ENCODE measurements at regions not wholly inside any gene's neighbourhood (a gene's known extent, or its start where the extent isn't known, plus 50 kb on each side); places are given as distances from the start of the nearest gene placed in this dataset.
"Not testable (repeated sequence)": the region's sequence is repeated elsewhere in the genome, so short reads cannot be mapped to it uniquely, and the experiment has no call there.

DNA sequence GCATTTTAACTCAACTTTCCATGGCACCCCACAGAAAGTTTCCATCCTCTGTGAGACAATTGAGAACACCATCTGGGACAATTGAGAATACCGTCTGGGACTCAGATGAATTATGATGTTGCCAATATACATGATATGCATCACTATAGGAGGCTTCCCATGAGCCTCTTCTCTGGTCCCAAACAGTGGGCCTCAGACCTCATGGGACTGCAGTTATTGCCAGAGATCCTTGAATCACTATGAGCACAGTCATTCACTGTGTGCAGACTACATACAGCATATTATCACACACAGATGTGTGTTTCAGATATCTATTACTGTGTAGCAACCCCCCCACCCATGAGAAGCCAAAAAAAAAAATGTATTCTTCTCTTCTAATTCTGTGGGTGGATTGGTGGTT, 134.4 kb downstream of the GXYLT1 start:
- Histone ChIP-seq H3K9ac (ENCODE audit: low read depth, low read length) (no peak overlapping the region), H3K4me2 (ENCODE audit: low read length) (no peak overlapping the region), H3K36me3 (ENCODE audit: insufficient read depth, low read length) (no peaks in the 10 kb centered on the region), H3K4me1 (ENCODE audit: control insufficient read depth, insufficient read depth, low read length) (no peaks in the 10 kb centered on the region), H3K27me3 (ENCODE audit: control insufficient read depth, insufficient read depth, low read length) (no peaks in the 10 kb centered on the region), H3K9me3 (replicated peaks; ENCODE audit: low read length) (no peaks in the 10 kb centered on the region), H3K4me3 (ENCODE audit: low read length) (no peak overlapping the region)

DNA sequence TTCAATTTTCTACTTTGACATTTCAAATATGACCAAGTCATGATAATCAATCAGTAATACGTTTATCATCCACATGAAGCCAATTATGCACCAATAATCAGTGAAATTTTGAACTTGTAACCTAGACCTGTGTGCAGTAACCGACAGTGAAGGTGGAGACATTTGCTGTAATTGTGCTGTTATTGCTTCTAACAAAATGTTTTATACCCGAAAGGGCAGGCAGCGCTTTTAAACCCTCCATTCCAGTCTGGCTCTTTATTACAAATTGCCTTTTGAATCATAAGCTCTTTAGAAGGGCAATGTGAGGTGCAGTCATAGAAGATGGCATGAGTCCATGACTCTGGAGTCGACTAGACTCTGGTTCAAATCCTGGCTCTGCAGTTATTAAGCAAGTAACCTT, 135.7 kb downstream of the GXYLT1 start:
- H3K4me2 ChIP-seq (ENCODE audit: low read length), result no peak overlapping the region
- H3K36me3 ChIP-seq (ENCODE audit: insufficient read depth, low read length), result no peaks in the 10 kb centered on the region
- no peaks in the 10 kb centered on the region for H3K27me3 ChIP-seq (ENCODE audit: control insufficient read depth, insufficient read depth, low read length)
- no peaks in the 10 kb centered on the region for H3K9me3 ChIP-seq (replicated peaks; ENCODE audit: low read length)
- no peak overlapping the region for H3K9ac ChIP-seq (ENCODE audit: low read depth, low read length)
- no peak overlapping the region for H3K4me3 ChIP-seq (ENCODE audit: low read length)
- no peaks in the 10 kb centered on the region for H3K4me1 ChIP-seq (ENCODE audit: control insufficient read depth, insufficient read depth, low read length)

DNA sequence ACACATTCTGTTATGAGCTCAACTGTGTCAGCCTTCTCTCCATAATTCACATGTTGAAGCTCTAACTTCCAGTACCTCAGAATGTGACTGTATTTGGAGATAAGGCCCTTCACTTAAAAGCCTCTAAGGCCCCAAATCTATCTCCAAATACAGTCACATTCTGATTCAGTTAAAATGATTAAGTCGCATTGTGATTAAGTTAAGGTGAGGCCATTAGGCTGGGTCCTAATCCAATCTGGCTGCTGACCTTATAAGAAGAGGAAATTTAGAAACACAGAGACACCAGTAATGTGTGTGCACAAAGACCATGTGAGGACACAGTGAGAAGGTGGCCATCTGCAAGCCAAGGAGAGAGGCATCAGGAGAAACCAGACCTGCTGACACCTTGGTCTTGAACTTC, 141.6 kb downstream of the GXYLT1 start:
- Histone ChIP-seq H3K4me2 (ENCODE audit: low read length) (no peak overlapping the region), H3K27me3 (ENCODE audit: control insufficient read depth, insufficient read depth, low read length) (no peaks in the 10 kb centered on the region), H3K4me1 (ENCODE audit: control insufficient read depth, insufficient read depth, low read length) (no peaks in the 10 kb centered on the region), H3K9ac (ENCODE audit: low read depth, low read length) (no peak overlapping the region), H3K36me3 (ENCODE audit: insufficient read depth, low read length) (no peaks in the 10 kb centered on the region), H3K9me3 (replicated peaks; ENCODE audit: low read length) (no peaks in the 10 kb centered on the region), H3K4me3 (ENCODE audit: low read length) (no peak overlapping the region)

DNA sequence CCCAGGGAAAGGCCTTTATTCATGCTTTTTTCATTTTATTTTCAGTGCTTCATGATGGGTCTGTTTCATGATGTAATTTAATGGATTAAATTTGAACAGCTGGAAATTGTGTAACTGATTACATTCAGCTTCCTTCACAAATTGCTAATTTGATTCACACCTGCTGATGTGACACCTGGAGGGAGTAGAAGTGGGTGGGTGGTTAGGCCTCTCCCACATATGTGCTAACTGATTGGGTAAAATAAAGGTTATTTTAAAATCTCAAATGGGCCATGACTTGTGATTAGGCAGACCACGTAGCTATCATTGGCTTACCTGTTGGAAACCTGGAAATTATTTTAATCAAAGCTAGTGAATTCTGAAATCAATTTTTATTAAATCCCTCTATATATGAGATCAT, 142.1 kb downstream of the GXYLT1 start:
- Histone ChIP-seq H3K9ac (ENCODE audit: low read depth, low read length) (no peak overlapping the region), H3K4me1 (ENCODE audit: control insufficient read depth, insufficient read depth, low read length) (no peaks in the 10 kb centered on the region), H3K4me2 (ENCODE audit: low read length) (no peak overlapping the region), H3K36me3 (ENCODE audit: insufficient read depth, low read length) (no peaks in the 10 kb centered on the region), H3K9me3 (replicated peaks; ENCODE audit: low read length) (no peaks in the 10 kb centered on the region), H3K4me3 (ENCODE audit: low read length) (no peak overlapping the region), H3K27me3 (ENCODE audit: control insufficient read depth, insufficient read depth, low read length) (no peaks in the 10 kb centered on the region)

DNA sequence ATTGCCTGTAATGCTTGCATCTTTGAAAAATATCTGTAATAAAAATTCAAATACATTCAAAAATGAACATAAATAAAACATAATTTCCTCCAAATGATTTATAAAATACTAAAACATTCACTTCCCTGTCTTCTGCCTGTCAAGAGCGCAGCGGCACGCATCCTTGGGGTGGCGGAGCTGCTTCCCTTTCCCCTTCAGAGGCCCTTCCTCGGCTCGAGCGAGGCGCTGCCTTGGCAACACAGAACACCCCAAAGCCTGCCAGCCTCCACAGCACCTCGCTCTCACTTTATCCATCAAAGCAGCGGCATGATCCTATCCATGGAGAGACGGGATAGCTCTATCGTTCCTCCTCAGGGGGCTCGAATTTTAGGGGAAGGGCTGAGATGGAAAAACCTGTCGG, 146.2 kb downstream of the GXYLT1 start:
- Histone ChIP-seq H3K4me1 (ENCODE audit: control insufficient read depth, insufficient read depth, low read length) (no peaks in the 10 kb centered on the region), H3K9me3 (replicated peaks; ENCODE audit: low read length) (no peaks in the 10 kb centered on the region), H3K27me3 (ENCODE audit: control insufficient read depth, insufficient read depth, low read length) (no peaks in the 10 kb centered on the region), H3K4me3 (ENCODE audit: low read length) (no peak overlapping the region), H3K36me3 (ENCODE audit: insufficient read depth, low read length) (no peaks in the 10 kb centered on the region), H3K9ac (ENCODE audit: low read depth, low read length) (no peak overlapping the region), H3K4me2 (ENCODE audit: low read length) (no peak overlapping the region)

DNA sequence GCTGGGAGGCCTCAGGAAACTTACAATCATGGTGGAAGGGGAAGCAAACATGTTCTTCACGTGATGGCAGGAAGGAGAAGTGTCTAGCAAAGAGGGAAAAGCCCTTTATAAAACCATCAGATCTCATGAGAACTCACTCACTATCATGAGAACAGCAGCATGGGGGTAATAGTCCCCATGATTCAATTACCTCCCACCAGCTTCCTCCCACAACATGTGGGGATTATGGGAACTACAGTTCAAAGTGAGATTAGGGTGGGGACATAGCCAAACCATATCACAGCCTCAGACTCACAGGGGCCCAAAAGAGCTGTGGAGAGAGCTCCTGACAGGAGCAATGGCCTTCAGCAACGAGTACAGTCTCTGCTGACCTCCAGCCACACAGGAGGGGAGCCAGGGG, 151.4 kb downstream of the GXYLT1 start:
- Histone ChIP-seq H3K27me3 (ENCODE audit: control insufficient read depth, insufficient read depth, low read length) (no peaks in the 10 kb centered on the region), H3K9ac (ENCODE audit: low read depth, low read length) (no peak overlapping the region)

DNA sequence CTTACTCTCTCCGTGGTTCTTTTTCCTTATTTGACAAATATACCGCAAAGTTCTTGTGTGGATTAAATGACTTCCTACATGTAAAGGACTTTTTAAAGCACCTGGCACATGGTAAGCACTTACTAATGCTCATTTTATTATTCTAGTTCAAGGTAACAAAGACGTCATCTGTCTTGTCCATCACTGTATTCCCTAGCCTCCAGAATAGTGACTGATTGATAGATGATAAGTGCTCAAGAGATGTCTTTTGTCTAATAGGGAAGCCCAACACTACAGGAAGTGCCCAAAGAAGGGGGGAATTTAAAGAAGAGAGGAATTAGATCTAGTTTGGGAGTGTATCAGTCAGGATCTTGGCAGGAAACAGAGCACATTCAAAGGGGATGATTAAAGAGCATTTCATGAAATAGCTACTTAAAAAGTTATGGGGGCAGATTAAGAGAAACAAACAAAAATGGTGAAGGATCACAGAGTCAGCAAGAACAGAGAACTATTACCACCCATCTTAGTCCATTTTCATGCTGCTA, 151.9 kb downstream of the GXYLT1 start:
- Histone ChIP-seq H3K9me3 (replicated peaks; ENCODE audit: low read length) (no peaks in the 10 kb centered on the region), H3K9ac (ENCODE audit: low read depth, low read length) (no peak overlapping the region), H3K4me3 (ENCODE audit: low read length) (no peak overlapping the region), H3K27me3 (ENCODE audit: control insufficient read depth, insufficient read depth, low read length) (no peaks in the 10 kb centered on the region), H3K4me1 (ENCODE audit: control insufficient read depth, insufficient read depth, low read length) (no peaks in the 10 kb centered on the region), H3K4me2 (ENCODE audit: low read length) (no peak overlapping the region), H3K36me3 (ENCODE audit: insufficient read depth, low read length) (no peaks in the 10 kb centered on the region)

More for the DNA sequence above, 151.4 kb downstream of the GXYLT1 start:
- Histone ChIP-seq H3K9me3 (replicated peaks; ENCODE audit: low read length) (no peaks in the 10 kb centered on the region), H3K36me3 (ENCODE audit: insufficient read depth, low read length) (no peaks in the 10 kb centered on the region), H3K4me3 (ENCODE audit: low read length) (no peak overlapping the region), H3K4me2 (ENCODE audit: low read length) (no peak overlapping the region), H3K4me1 (ENCODE audit: control insufficient read depth, insufficient read depth, low read length) (no peaks in the 10 kb centered on the region)

DNA sequence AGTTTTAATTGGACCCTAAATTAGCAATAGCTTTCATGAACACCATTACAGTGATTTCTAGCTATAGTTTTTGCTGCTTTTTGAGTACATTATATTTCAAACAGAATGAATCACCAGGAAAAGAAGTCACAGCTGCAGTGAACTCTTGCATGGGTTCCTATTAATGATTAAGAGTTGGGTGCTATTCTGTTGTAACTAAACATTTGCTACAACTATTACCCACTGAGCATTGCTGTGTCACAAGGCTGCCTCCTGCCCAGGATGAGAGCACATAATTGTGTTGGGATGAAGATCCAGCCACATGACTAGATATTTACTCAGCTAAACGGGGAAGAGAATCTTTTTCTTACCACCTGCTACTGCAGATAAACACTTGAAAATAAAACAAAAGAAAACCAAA, 152.7 kb downstream of the GXYLT1 start:
- no peak overlapping the region for H3K4me3 ChIP-seq (ENCODE audit: low read length)
- no peaks in the 10 kb centered on the region for H3K27me3 ChIP-seq (ENCODE audit: control insufficient read depth, insufficient read depth, low read length)
- H3K4me2 ChIP-seq (ENCODE audit: low read length), result no peak overlapping the region
- H3K4me1 ChIP-seq (ENCODE audit: control insufficient read depth, insufficient read depth, low read length), result no peaks in the 10 kb centered on the region
- no peaks in the 10 kb centered on the region for H3K9me3 ChIP-seq (replicated peaks; ENCODE audit: low read length)
- H3K36me3 ChIP-seq (ENCODE audit: insufficient read depth, low read length), result no peaks in the 10 kb centered on the region
- H3K9ac ChIP-seq (ENCODE audit: low read depth, low read length), result no peak overlapping the region

DNA sequence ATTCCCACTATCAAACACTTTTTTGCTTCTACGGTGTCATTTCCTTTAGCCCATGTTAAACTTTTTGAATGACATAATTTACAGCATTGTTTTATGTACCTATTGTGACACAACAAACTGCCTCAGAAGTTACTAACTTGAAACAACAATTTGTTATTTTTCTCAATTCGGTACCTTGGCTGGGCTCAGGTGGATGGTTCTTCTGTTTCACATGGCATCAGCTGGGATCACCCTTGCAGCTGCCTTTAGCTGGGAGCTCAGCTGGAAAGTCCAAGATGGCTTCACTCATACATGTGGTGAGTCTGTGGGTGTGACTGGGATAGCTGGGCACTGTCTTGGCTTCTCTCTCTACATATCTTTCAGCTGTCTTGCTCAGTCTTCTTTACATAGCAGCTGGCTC, 156.0 kb downstream of the GXYLT1 start:
- Histone ChIP-seq H3K4me2 (ENCODE audit: low read length) (no peak overlapping the region), H3K9ac (ENCODE audit: low read depth, low read length) (no peak overlapping the region), H3K36me3 (ENCODE audit: insufficient read depth, low read length) (no peaks in the 10 kb centered on the region), H3K27me3 (ENCODE audit: control insufficient read depth, insufficient read depth, low read length) (no peaks in the 10 kb centered on the region), H3K4me1 (ENCODE audit: control insufficient read depth, insufficient read depth, low read length) (no peaks in the 10 kb centered on the region), H3K4me3 (ENCODE audit: low read length) (no peak overlapping the region), H3K9me3 (replicated peaks; ENCODE audit: low read length) (no peaks in the 10 kb centered on the region)

DNA sequence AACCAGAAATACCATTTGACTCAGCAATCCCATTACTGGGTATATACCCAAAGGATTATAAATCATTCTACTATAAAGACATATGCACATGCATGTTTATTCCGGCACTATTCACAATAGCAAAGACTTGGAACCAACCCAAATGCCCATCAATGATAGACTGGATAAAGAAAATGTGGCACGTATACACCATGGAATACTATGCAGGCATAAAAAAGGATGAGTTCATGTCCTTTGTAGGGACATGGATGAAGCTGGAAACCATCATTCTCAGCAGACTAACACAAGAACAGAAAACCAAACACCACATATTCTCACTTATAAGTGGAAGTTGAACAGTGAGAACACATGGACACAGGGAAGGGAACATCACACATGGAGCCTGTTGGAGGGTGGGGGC, 158.2 kb downstream of the GXYLT1 start:
- not testable (repeated sequence) for H3K27me3 ChIP-seq (ENCODE audit: control insufficient read depth, insufficient read depth, low read length); H3K36me3 ChIP-seq (ENCODE audit: insufficient read depth, low read length); H3K9me3 ChIP-seq (replicated peaks; ENCODE audit: low read length); H3K9ac ChIP-seq (ENCODE audit: low read depth, low read length); H3K4me3 ChIP-seq (ENCODE audit: low read length); H3K4me1 ChIP-seq (ENCODE audit: control insufficient read depth, insufficient read depth, low read length); H3K4me2 ChIP-seq (ENCODE audit: low read length)

DNA sequence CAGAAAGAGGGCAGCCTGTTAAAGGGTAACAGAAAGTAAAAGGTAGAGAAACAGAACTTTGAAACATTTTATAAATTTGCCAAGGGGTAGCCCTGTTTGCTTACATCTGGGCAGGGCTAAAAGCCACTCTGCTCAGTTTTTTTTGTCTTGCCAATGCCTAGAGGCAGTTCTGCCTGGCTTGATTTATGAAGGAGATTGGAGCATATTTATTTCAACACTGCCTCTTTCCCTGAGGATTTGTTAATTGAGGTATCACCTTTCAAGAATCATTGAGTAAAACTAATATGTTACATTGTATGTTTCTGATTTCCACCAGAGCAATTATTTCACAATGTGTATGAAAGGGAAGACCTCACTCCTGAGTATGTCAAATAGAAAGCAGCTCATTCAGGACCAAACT, 160.8 kb downstream of the GXYLT1 start:
- Histone ChIP-seq H3K36me3 (ENCODE audit: insufficient read depth, low read length) (no peaks in the 10 kb centered on the region), H3K9ac (ENCODE audit: low read depth, low read length) (no peak overlapping the region), H3K4me3 (ENCODE audit: low read length) (no peak overlapping the region)

DNA sequence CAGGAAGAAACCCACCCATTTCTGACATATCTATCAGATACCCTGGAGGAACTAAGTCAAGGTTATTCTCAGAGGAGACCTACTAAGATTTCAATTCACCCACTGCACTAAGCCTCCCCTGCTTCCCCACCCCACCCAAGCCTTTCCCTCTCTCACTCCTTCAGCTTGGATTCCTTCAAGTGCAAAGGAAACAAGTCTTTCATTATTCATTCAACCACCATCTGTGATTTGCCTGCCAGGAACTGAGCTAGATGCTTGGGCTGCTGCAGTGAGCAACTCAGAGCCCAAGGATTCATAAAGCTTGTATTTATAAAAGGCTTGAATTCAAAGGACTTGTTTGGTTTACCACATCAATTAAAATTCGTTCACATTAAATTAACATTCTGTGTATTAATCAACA, 161.3 kb downstream of the GXYLT1 start:
- no peaks in the 10 kb centered on the region for H3K36me3 ChIP-seq (ENCODE audit: insufficient read depth, low read length)
- no peaks in the 10 kb centered on the region for H3K4me1 ChIP-seq (ENCODE audit: control insufficient read depth, insufficient read depth, low read length)
- H3K27me3 ChIP-seq (ENCODE audit: control insufficient read depth, insufficient read depth, low read length), result no peaks in the 10 kb centered on the region
- no peaks in the 10 kb centered on the region for H3K9me3 ChIP-seq (replicated peaks; ENCODE audit: low read length)
- H3K4me2 ChIP-seq (ENCODE audit: low read length), result no peak overlapping the region
- H3K9ac ChIP-seq (ENCODE audit: low read depth, low read length), result no peak overlapping the region
- H3K4me3 ChIP-seq (ENCODE audit: low read length), result no peak overlapping the region

More for the DNA sequence above, 160.8 kb downstream of the GXYLT1 start:
- no peaks in the 10 kb centered on the region for H3K27me3 ChIP-seq (ENCODE audit: control insufficient read depth, insufficient read depth, low read length)
- no peaks in the 10 kb centered on the region for H3K4me1 ChIP-seq (ENCODE audit: control insufficient read depth, insufficient read depth, low read length)
- H3K4me2 ChIP-seq (ENCODE audit: low read length), result no peak overlapping the region
- no peaks in the 10 kb centered on the region for H3K9me3 ChIP-seq (replicated peaks; ENCODE audit: low read length)

Measured in skeletal muscle satellite cell (primary cell).